ENCODE measurements at regions not wholly inside any gene's neighbourhood (a gene's known extent, or its start where the extent isn't known, plus 50 kb on each side); places are given as distances from the start of the nearest gene placed in this dataset.

- Histone ChIP-seq H3K4me1 (ENCODE audit: control insufficient read depth in 1 of 2, insufficient read depth in 2 of 2, low read length in 2 of 2) (no peaks in the 10 kb centered on the region), H4K20me1 (ENCODE audit: insufficient read depth, low read length) (no peaks in the 10 kb centered on the region), H3K27me3 (ENCODE audit: control insufficient read depth in 2 of 2, insufficient read depth in 2 of 2, low read length in 2 of 2) (no peaks in the 10 kb centered on the region), H3K4me3 (replicated peaks in 1 of 3; ENCODE audit: low read depth in 2 of 3, low read length in 3 of 3) (no peak overlapping the region), H3K79me2 (ENCODE audit: insufficient read depth, low read length) (no peaks in the 10 kb centered on the region), H3K27ac (ENCODE audit: low read depth in 1 of 2, low read length in 2 of 2) (no peak overlapping the region), H2AFZ (ENCODE audit: insufficient read depth, low read depth, low read length, poor library complexity, severe bottlenecking) (no peak overlapping the region), H3K9ac (ENCODE audit: insufficient read depth, low read length, poor library complexity, severe bottlenecking) (no peak overlapping the region), H3K36me3 (replicated peaks in 1 of 2; ENCODE audit: control insufficient read depth in 1 of 2, insufficient read depth in 2 of 2, low read length in 2 of 2) (no peaks in the 10 kb centered on the region), H3K4me2 (replicated peaks; ENCODE audit: extremely low read depth, low read length, poor library complexity, severe bottlenecking) (no peak overlapping the region), H3K9me3 (replicated peaks in 1 of 2; ENCODE audit: control insufficient read depth in 1 of 2, insufficient read depth in 1 of 2, low read length in 2 of 2) (peaks cover 5% of the 10 kb centered on the region in 2 donors)
- no peak overlapping the region for H3K4me3 Mint-ChIP-seq
- no peaks in the 10 kb centered on the region for H3K4me1 Mint-ChIP-seq
- peaks cover 2 to 11% (median 5%) of the 10 kb centered on the region in 7 donors for H3K9me3 Mint-ChIP-seq
- no peak overlapping the region for H3K27ac Mint-ChIP-seq
- no peaks in the 10 kb centered on the region for H3K36me3 Mint-ChIP-seq
- H3K27me3 Mint-ChIP-seq (ENCODE audit: low read depth in 3 of 3): no peaks in the 10 kb centered on the region
- no CpG with 5 or more reads among the region's 5 CpGs for WGBS (ENCODE audit: insufficient coverage)
- intact Hi-C loops (cut with micrococcal nuclease): no loop called here
- DNase-seq: no peak
- TF ChIP-seq CTCF (IDR thresholded peaks at IDR 0.05): no peak
These were observed 164.2 kb upstream of the NBEA start for GRCh38 chr13:34777914-34778303.

- Mint-ChIP-seq H3K36me3 (no peaks in the 10 kb centered on the region), H3K27ac (no peak overlapping the region), H3K4me1 (no peaks in the 10 kb centered on the region), H3K27me3 (ENCODE audit: low read depth in 3 of 3) (no peaks in the 10 kb centered on the region), H3K9me3 (peaks cover 2 to 12% (median 7%) of the 10 kb centered on the region in 7 donors), H3K4me3 (no peak overlapping the region)
- H3K27me3 ChIP-seq (ENCODE audit: control insufficient read depth in 2 of 2, insufficient read depth in 2 of 2, low read length in 2 of 2): no peaks in the 10 kb centered on the region
- H3K4me3 ChIP-seq (replicated peaks in 1 of 3; ENCODE audit: low read depth in 2 of 3, low read length in 3 of 3): no peak overlapping the region
- no peaks in the 10 kb centered on the region for H3K79me2 ChIP-seq (ENCODE audit: insufficient read depth, low read length)
- intact Hi-C loops (cut with micrococcal nuclease): no loop called here
- WGBS (ENCODE audit: insufficient coverage): 73% methylated on average over 3 of the region's 6 CpGs
- H3K9ac ChIP-seq (ENCODE audit: insufficient read depth, low read length, poor library complexity, severe bottlenecking): no peak overlapping the region
- no peak for DNase-seq
- no peaks in the 10 kb centered on the region for H4K20me1 ChIP-seq (ENCODE audit: insufficient read depth, low read length)
- peaks cover 5% of the 10 kb centered on the region in 2 donors for H3K9me3 ChIP-seq (replicated peaks in 1 of 2; ENCODE audit: control insufficient read depth in 1 of 2, insufficient read depth in 1 of 2, low read length in 2 of 2)
- H3K27ac ChIP-seq (ENCODE audit: low read depth in 1 of 2, low read length in 2 of 2): no peak overlapping the region
- no peak overlapping the region for H3K4me2 ChIP-seq (replicated peaks; ENCODE audit: extremely low read depth, low read length, poor library complexity, severe bottlenecking)
- no peak overlapping the region for H2AFZ ChIP-seq (ENCODE audit: insufficient read depth, low read depth, low read length, poor library complexity, severe bottlenecking)
- TF ChIP-seq CTCF (IDR thresholded peaks at IDR 0.05): no peak
- H3K4me1 ChIP-seq (ENCODE audit: control insufficient read depth in 1 of 2, insufficient read depth in 2 of 2, low read length in 2 of 2): no peaks in the 10 kb centered on the region
- no peaks in the 10 kb centered on the region for H3K36me3 ChIP-seq (replicated peaks in 1 of 2; ENCODE audit: control insufficient read depth in 1 of 2, insufficient read depth in 2 of 2, low read length in 2 of 2)
These were observed 162.9 kb upstream of the NBEA start for GRCh38 chr13:34779171-34779570.
